Mesendoderm (in vitro differentiated cells): ENCODE measurements at regions not wholly inside any gene's neighbourhood (a gene's known extent, or its start where the extent isn't known, plus 50 kb on each side); places are given as distances from the start of the nearest gene placed in this dataset.

ENCODE experiments used
- DNase-seq: peaks from one replicate; pipeline ENCODE4 v3.0.0; 2013
- H2AK5ac ChIP-seq: 2 replicates; pipeline ENCODE4 v1.6.1; 2013; ENCODE audit warnings: low read length, inconsistent platforms
- H2BK120ac ChIP-seq: 2 replicates; pipeline ENCODE4 v1.6.1; 2013; ENCODE audit warnings: low read depth, mild to moderate bottlenecking, low read length, moderate library complexity, mixed read lengths
- H2BK15ac ChIP-seq: replicated peaks from 2 replicates; pipeline ENCODE4 v1.6.1; 2013; ENCODE audit warnings: low read depth, mild to moderate bottlenecking, moderate library complexity
- H2BK5ac ChIP-seq: 2 replicates; pipeline ENCODE4 v1.6.1; 2013; ENCODE audit warnings: low read length, inconsistent platforms
- H3K18ac ChIP-seq: 2 replicates; pipeline ENCODE4 v1.6.1; 2013; ENCODE audit warnings: mild to moderate bottlenecking, low read length, mixed read lengths
- H3K23ac ChIP-seq: one replicate; pipeline ENCODE4 v1.6.1; 2013; ENCODE audit warnings: low read length
- H3K27ac ChIP-seq: 2 replicates; pipeline ENCODE4 v1.5.1; 2013; ENCODE audit warnings: low read depth, mild to moderate bottlenecking, inconsistent platforms, low read length, moderate library complexity
- H3K27me3 ChIP-seq: 2 replicates; pipeline ENCODE4 v1.6.1; 2013; ENCODE audit warnings: low read length, control low read depth, mild to moderate bottlenecking, inconsistent platforms; ENCODE audit not compliant: insufficient read depth, poor library complexity
- H3K36me3 ChIP-seq: 2 replicates; pipeline ENCODE4 v1.6.1; 2013; ENCODE audit warnings: low read length, inconsistent platforms; ENCODE audit not compliant: control insufficient read depth, insufficient read depth
- H3K4ac ChIP-seq: one replicate; pipeline ENCODE4 v1.6.1; 2013; ENCODE audit warnings: low read depth, mild to moderate bottlenecking, low read length, moderate library complexity
- H3K4me1 ChIP-seq: 2 replicates; pipeline ENCODE4 v1.6.1; 2013; ENCODE audit warnings: low read depth, low read length, inconsistent platforms; ENCODE audit not compliant: control insufficient read depth
- H3K4me2 ChIP-seq: 2 replicates; pipeline ENCODE4 v1.6.1; 2013; ENCODE audit warnings: low read length
- H3K4me3 ChIP-seq: 2 replicates; pipeline ENCODE4 v1.5.1; 2013; ENCODE audit warnings: mild to moderate bottlenecking, low read length
- H3K56ac ChIP-seq: one replicate; pipeline ENCODE4 v1.6.1; 2013; ENCODE audit warnings: low read length
- H3K79me1 ChIP-seq: 2 replicates; pipeline ENCODE4 v1.6.1; 2013; ENCODE audit warnings: low read length, inconsistent platforms
- H3K79me2 ChIP-seq: 2 replicates; pipeline ENCODE4 v1.6.1; 2013; ENCODE audit warnings: mild to moderate bottlenecking, low read length; ENCODE audit not compliant: control insufficient read depth, insufficient read depth
- H3K9ac ChIP-seq: 2 replicates; pipeline ENCODE4 v1.6.1; 2013; ENCODE audit warnings: low read length, inconsistent platforms
- H4K5ac ChIP-seq: one replicate; pipeline ENCODE4 v1.6.1; 2013; ENCODE audit warnings: low read length
- H4K8ac ChIP-seq: one replicate; pipeline ENCODE4 v1.6.1; 2013; ENCODE audit warnings: low read depth, mild to moderate bottlenecking, control low read depth, low read length, moderate library complexity
- WGBS: extraction: QIAGEN DNeasy Blood & Tissue Kit; methylation state at CpG from one replicate; pipeline ENCODE4 v1.1.7; 2013; ENCODE audit warnings: low lambda C conversion rate, missing lambda C conversion rate; ENCODE audit not compliant: insufficient coverage; ENCODE audit errors: extremely low coverage; 5-methylcytosine and 5-hydroxymethylcytosine counted together

DNA sequence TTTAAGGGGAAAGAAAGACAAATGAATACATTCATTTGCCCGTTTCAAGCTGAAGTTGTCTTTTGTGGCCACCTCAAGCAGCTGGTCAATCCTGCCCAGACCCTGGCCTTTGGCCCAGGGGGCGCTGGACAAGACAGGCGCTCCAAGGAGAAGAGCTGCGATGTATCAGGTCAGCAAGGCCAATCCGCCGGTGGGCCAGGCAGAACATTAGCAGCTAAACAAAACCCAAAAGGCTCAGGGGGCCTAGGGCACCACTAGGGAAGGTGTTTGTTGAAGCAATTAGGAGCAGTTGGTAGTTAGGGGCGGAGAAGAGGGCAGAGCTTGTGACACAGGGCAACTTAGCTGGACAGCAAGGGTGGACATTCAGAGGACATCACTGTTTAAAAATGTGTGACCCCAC is 60.8 kb upstream of the TMEM33 start:
- Histone ChIP-seq H3K79me1 (no peaks in the 10 kb centered on the region), H2BK120ac (no peak overlapping the region), H3K36me3 (no peaks in the 10 kb centered on the region), H4K8ac (no peak overlapping the region), H2BK15ac (no peak overlapping the region), H3K9ac (no peak overlapping the region), H3K27me3 (peaks cover 73% of the 10 kb centered on the region), H3K4me1 (no peaks in the 10 kb centered on the region), H3K27ac (no peak overlapping the region), H3K4ac (no peak overlapping the region), H3K18ac (no peak overlapping the region), H4K5ac (no peak overlapping the region), H3K23ac (peak overlapping the region; percentile 19), H2BK5ac (no peak overlapping the region), H3K56ac (no peak overlapping the region), H3K4me2 (no peak overlapping the region), H3K4me3 (no peak overlapping the region), H2AK5ac (no peak overlapping the region), H3K79me2 (no peaks in the 10 kb centered on the region)
- WGBS, result no CpG with 5 or more reads among the region's 7 CpGs
- DNase-seq, result no peak

- no peak overlapping the region for H3K9ac ChIP-seq
- no peak overlapping the region for H3K23ac ChIP-seq
- no peak overlapping the region for H4K5ac ChIP-seq
- no peaks in the 10 kb centered on the region for H3K36me3 ChIP-seq
- H3K4me1 ChIP-seq, result no peaks in the 10 kb centered on the region
- no peak overlapping the region for H2BK5ac ChIP-seq
- no peak overlapping the region for H4K8ac ChIP-seq
- no peaks in the 10 kb centered on the region for H3K79me1 ChIP-seq
- H2BK15ac ChIP-seq, result no peak overlapping the region
- H3K4me3 ChIP-seq, result no peak overlapping the region
- H3K56ac ChIP-seq, result no peak overlapping the region
- peaks cover 68% of the 10 kb centered on the region for H3K27me3 ChIP-seq
- H3K4me2 ChIP-seq, result no peak overlapping the region
- no peak overlapping the region for H2AK5ac ChIP-seq
- H3K4ac ChIP-seq, result no peak overlapping the region
- WGBS, result no CpG with 5 or more reads among the region's 42 CpGs
- DNase-seq, result peak; percentile 51
- H3K79me2 ChIP-seq, result no peaks in the 10 kb centered on the region
- no peak overlapping the region for H2BK120ac ChIP-seq
- H3K18ac ChIP-seq, result no peak overlapping the region
- H3K27ac ChIP-seq, result no peak overlapping the region
These were observed 61.6 kb upstream of the TMEM33 start for GRCh38 chr4:41873380-41874295.

DNA sequence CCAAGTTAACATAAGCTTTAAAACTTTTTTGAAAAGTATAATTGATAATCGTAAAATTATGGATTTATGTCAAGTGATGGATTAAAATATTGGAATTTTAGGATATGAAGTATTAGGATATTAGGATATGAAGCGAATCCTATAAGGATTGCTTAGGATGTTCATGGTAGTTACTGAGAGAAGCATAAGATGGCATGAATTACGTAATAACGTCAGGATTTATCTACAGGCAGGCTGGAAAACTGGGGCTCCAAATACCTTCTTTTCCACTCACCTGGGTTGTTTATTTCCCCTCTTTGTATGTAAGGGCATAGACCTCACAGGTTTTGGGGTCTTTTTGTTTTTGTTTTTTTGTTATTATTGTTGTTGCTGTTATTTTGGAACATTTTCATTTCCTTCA is 65.2 kb upstream of the TMEM33 start:
- DNase-seq, result no peak
- Histone ChIP-seq H3K27me3 (peaks cover 66% of the 10 kb centered on the region), H3K56ac (no peak overlapping the region), H3K4me3 (no peak overlapping the region), H2AK5ac (no peak overlapping the region), H3K9ac (no peak overlapping the region), H4K8ac (no peak overlapping the region), H3K79me1 (no peaks in the 10 kb centered on the region), H3K4me1 (no peaks in the 10 kb centered on the region), H3K4me2 (no peak overlapping the region), H3K36me3 (no peaks in the 10 kb centered on the region), H2BK120ac (no peak overlapping the region), H3K23ac (no peak overlapping the region), H4K5ac (no peak overlapping the region), H3K4ac (no peak overlapping the region), H3K27ac (no peak overlapping the region), H2BK5ac (no peak overlapping the region), H3K18ac (no peak overlapping the region), H2BK15ac (no peak overlapping the region), H3K79me2 (no peaks in the 10 kb centered on the region)
- WGBS, result 98% methylated on average over 2 of the region's 4 CpGs

- Histone ChIP-seq H3K23ac (no peak overlapping the region), H3K4ac (no peak overlapping the region), H4K8ac (no peak overlapping the region), H3K27ac (no peak overlapping the region), H2BK120ac (no peak overlapping the region), H3K56ac (no peak overlapping the region), H2AK5ac (no peak overlapping the region), H3K4me2 (no peak overlapping the region), H2BK15ac (no peak overlapping the region), H2BK5ac (no peak overlapping the region), H3K4me3 (no peak overlapping the region), H3K18ac (no peak overlapping the region), H3K27me3 (peaks cover 50% of the 10 kb centered on the region), H3K4me1 (no peaks in the 10 kb centered on the region), H4K5ac (no peak overlapping the region), H3K79me2 (no peaks in the 10 kb centered on the region), H3K79me1 (no peaks in the 10 kb centered on the region), H3K36me3 (no peaks in the 10 kb centered on the region), H3K9ac (no peak overlapping the region)
- no CpG with 5 or more reads among the region's 55 CpGs for WGBS
- DNase-seq, result peak; percentile 63
These were observed 68.2 kb upstream of the TMEM33 start for GRCh38 chr4:41866799-41867677.

DNA sequence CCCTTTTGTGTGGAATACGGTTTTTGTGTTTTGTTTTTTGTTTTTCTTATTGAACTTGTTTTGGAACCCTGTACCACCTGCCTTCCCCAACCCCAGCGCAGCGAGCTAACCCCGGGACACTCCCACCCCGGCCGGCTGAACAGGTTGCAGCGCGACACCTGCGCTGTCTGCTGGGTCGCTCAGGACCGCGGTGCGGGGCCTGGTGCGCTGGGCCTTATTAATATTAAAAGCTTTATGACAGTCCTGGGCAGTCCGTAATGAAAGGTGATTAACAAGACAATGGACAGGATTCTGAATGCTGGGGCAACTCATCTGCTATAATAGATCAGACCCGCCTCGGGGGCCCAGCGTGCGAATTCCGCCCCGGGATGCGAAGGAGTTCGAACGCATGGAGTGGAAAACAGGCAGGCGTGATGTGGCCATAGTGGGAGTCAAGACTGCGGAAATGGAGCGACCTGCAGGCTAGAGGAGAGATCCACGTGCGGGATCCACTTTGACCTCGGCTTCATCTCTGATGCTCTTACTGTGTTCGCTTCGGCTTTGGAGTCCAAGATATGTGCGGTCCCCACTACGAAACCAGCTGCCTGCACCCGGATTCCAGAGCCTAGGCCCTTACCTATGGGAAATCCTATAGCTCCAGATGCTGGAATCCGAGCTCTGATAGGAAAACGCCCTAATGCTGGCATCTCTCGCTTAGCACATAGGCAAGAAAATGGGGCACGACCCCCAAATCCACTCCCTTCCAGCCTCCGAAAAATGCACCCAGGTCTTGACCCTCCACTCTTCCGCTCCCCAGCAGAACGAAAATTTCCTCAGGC is 69.0 kb upstream of the TMEM33 start:
- no peak overlapping the region for H3K56ac ChIP-seq
- no peaks in the 10 kb centered on the region for H3K79me1 ChIP-seq
- no CpG with 5 or more reads among the region's 42 CpGs for WGBS
- H2BK5ac ChIP-seq, result no peak overlapping the region
- no peak overlapping the region for H3K27ac ChIP-seq
- H3K4me3 ChIP-seq, result no peak overlapping the region
- H4K8ac ChIP-seq, result no peak overlapping the region
- DNase-seq, result no peak
- H3K79me2 ChIP-seq, result no peaks in the 10 kb centered on the region
- no peaks in the 10 kb centered on the region for H3K4me1 ChIP-seq
- no peak overlapping the region for H2BK15ac ChIP-seq
- H3K18ac ChIP-seq, result no peak overlapping the region
- H3K4me2 ChIP-seq, result no peak overlapping the region
- H3K4ac ChIP-seq, result no peak overlapping the region
- H3K36me3 ChIP-seq, result no peaks in the 10 kb centered on the region
- H3K27me3 ChIP-seq, result peaks cover 50% of the 10 kb centered on the region
- no peak overlapping the region for H3K9ac ChIP-seq
- H2BK120ac ChIP-seq, result no peak overlapping the region
- H4K5ac ChIP-seq, result no peak overlapping the region
- no peak overlapping the region for H3K23ac ChIP-seq
- H2AK5ac ChIP-seq, result no peak overlapping the region
